ENCODE measurements at regions not wholly inside any gene's neighbourhood (a gene's known extent, or its start where the extent isn't known, plus 50 kb on each side); places are given as distances from the start of the nearest gene placed in this dataset.
A peak's percentile ranks its signal among the peaks of the same experiment; 100 is the strongest.

DNA sequence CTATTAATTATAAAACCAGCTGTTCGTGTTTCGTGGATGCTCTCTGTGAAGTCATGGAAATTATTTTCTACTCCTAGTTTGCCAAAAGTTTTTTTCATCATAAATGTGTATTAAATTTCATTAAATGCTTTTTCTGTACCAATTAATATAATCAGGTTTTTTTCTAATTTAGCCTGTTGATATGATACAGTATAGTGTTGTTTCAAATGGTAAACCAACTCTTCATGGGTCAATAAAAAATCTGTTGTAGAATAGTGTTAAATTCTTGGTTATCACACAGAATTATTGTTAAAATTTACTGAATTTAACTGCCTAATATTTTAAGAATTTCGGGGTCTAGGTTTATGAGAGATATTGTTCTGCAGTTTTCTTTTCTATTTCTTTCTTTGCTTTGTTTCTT is 505.9 kb upstream of the MANEA start:
- DNase-seq (ENCODE audit: low read depth): no peak

DNA sequence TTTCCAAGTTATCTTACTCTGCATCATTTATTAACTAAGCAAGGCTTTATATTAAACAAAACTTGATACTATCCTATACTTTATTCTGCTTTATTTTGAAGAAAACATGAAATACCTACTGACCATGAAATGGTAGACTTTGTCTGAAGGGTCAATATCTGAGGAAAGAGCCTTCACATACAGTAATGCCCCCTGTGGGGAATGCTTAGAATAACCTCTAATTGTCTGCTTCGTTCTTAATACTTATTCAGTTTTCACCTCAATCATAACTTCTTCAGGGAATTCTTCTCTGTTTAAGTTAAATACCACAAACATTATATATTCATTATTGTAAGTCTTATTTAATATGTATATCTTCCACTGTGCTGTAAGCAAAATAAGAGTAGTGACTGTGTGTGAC is 498.9 kb upstream of the MANEA start:
- no peak for DNase-seq (ENCODE audit: low read depth)

DNA sequence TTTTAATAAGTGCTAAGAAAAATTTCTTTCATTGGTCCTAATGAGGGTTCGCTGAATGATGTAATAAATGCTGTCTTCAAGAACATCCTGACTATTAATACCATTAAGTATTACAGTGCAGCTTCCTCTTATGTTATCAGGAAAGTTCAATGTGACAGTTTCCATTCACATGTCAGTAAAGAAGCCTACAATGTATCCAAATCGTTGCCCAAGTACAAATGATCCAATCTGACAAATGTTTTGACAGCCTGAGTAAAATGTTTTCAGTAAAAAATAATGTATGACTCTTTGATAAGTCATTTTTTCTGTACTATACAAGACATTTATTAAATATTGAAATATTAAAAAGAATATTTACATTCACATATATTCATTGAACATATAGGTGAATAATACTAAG is 496.1 kb upstream of the MANEA start:
- no peak for DNase-seq (ENCODE audit: low read depth)

DNA sequence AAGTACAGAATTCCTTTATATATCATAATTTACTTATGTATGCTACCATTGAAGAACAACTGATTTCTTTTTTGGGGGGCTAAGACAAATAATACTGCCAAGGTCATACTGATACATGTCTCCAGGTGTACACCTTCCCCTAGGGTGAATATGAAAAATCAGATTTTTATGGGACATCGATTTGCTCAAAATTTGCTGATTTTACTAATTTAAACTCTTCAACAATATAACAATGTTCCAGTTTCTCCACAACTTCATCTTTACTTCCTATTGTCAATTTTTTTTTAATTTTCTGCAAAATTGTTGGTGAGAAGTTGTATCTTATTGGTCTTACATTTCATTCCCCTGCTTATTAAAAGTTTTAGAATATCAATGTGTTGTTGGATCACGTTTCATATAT is 495.4 kb upstream of the MANEA start:
- no peak for DNase-seq (ENCODE audit: low read depth)

DNA sequence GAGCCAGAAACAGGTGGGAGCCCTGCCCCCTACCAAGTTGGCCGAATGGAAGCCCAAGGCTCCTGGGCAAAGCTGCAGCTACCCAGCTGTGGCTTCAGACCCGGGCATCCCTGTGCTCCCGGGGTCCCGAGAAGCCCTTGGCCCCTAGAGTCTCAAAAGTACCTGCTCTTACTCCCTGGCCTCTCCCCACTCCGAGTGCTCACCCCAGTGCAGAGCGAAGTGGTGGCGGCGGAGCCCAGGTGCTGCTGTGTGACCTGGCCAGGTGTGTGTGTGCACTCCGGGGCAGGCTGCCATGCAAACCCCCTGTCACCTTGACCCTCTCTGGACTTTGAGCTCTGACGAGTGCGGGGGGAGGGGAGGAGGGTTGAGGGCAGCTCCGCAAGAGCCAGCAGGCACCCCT is 493.8 kb upstream of the MANEA start:
- DNase-seq (ENCODE audit: low read depth): no peak

DNA sequence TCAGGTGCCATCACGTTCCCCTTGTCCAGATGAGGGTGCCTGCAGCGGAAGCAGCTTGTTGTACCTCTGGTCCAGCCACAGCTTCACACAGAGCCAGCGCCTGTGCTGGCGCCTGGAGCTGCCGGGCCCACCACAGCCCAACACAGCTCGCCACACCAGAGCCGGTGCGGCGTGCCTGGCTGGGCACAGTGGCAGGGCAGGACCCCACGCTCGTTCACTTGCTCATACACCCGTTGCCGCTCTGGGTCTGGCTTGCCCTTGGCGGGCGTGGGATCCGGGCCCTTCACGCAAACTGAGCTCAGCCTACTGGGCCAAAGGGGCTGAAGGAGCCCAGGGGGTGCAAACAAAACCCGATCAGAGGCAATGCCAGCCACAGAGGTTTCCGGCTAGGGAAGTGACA is 492.5 kb upstream of the MANEA start:
- DNase-seq (ENCODE audit: low read depth): no peak

DNA sequence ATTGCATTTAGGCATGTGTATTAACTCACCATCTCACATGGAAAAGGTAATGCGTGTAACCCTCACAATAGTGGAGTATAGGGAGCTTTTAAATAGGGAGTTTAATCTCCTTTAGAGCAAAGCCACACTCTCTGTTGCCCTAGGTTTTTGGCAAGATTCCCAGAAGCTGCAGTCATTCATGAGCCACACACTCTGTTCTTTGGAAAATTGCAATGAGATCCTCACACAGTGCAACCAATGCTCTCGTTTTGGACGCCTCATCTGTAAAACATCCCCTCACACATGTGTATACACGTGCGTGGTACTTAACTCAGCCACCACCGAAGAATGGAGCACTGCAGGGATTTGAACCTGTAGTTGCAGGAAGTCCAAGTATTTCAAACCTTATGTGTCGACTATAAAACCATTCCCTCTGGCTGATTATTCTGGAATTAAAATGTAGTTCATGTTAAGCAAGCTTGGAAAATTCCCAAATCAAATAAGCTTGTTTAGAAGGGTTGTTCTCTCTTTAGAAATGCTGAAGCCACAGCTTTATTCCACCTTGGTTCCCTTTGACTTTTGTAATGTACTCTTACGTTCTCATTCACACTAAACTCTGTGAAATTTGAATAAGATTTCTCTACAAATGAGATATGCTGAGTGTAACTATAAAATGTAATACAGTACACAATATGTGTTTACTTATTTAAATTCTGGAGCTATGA is 489.8 kb upstream of the MANEA start:
- no peak for DNase-seq (ENCODE audit: low read depth)

DNA sequence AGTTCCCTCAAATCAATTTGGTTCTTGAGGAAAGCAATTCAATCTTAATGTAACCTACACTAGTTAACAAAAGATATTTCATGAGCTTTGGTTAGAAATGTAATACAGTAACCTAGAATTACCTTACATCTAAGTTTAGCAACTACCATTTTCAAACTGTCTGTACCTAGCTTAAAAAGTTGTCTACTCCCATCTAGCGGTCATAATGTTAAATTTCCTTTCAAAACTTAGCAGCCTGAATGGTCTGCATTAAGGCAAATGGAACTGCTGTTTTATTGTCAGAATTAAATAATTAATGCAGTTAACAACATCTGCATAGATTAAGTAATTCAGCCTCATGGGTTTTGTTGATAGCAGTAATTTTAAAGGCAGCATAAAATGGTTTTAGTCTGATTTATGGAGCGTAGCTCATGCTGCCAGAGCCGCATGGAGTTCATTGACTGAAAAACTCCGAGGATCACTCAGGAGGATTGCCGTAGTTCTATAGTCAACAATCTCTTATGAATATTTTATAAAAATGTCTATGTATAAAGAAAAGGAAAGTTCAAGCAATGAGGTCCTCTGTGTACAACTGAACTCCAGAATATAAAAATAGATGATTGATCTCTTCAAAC is 485.4 kb upstream of the MANEA start:
- DNase-seq (ENCODE audit: low read depth): peak; percentile 44

DNA sequence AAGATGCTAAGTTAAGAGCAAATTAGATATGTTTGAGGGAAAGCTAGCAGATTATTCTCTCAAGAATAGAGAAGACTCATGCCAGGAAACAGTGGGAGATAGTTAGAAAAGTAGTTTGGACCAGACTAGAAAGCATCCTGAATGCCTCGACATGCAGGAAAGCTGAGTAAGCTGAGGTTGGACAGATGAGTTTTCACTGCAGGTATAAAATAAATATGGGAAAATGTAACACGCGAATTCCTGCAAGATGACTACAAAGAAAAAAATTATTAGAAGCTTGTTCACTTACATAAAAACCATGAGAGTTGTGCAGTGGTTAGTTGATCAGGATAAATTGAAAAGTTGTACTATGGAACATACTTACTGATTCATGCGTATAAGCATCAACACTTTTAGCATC is 484.2 kb upstream of the MANEA start:
- no peak for DNase-seq (ENCODE audit: low read depth)

DNA sequence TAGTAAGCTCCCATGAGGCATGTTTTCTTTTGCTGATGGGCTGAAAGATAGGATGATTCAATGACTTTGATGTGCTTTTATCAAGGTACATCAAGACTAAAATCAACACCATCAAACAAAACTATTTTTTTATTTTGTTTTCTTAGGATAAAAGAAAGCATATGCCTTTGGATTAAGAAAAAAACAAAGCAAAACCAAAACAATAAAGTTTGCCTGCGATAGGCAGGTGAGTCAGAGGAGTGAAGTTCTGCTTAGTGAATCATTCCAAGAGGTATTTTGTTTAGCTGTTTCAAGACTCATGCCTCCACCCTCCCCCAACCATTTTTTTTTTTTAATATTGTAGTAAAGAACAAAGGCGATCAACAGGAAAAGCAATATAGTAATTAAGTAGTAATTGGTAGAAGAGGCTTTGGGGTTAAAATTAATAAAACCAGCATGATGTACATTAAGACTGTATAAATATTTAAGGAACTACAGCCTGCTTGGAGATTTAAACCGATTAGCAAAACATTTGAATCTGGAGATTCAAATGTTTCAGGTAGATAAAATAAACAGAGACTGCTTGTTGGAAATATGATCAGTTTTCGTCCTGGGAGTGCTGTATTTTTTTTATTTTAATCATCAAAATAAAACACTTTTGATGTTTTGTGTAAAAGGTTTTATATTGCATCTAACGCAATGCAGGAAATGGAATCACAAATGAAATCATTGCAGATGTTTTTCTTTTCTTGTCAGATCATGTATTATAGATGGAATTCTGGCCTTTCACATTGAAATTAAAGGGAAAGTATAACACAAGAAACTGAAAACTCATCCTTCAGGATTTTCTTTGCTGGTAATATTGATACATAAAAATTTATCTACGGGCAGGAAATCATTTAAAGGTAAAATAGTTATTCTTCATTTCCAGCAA is 482.3 kb upstream of the MANEA start:
- peak; percentile 6 for DNase-seq (ENCODE audit: low read depth)

DNA sequence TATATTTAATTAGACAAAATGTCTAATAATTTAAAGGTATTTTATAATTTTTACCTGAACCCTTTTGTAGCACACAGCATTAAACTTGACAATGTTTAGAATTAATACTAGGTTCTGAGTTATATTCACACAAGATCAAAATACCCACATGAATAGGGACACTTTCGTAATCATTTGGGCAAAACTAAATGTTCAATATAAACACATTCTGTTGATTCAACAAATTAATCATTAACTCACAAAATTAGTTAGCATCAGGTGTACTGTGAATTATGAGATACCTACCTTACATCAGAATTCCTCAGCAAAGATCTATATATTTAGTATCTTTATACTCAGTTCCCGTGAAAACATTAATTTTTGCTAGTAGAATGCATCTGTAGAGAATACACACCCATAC is 481.5 kb upstream of the MANEA start:
- no peak for DNase-seq (ENCODE audit: low read depth)

DNA sequence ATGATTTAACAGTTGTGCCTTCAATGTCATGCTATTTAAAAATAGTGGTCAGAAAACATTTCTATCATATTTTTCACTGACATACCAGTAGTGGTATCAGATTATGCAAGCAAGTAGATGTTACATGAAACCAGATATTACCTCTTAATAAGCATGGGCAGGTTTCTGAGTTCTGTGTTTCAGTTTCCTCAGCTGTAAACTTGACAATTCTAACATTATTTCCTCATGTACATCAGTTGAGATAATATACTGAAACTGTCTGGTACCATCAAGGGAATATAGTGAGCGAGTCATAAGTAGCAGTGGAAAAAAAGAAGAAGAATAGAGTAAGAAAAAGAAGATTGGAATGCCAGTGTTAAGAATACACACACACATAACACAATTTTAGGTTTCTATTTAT is 477.9 kb upstream of the MANEA start:
- no peak for DNase-seq (ENCODE audit: low read depth)

DNA sequence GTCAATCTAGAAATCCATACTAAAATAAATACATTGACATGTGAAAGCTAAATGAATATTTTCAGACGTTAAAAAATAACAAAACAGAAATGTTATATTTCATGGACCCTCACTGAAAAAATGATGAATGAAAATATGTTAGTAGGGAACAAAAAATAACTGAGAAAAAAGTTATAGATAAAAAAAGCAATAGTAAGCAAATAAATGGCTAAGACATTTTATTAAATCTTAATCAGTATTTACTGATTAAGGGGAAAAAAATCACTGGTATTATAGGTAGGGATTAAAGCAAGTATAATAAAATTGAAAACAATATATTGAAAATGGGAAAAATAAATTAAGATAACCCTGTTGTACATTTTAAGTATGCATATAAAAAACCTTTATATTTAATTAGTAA is 468.1 kb upstream of the MANEA start:
- no peak for DNase-seq (ENCODE audit: low read depth)

DNA sequence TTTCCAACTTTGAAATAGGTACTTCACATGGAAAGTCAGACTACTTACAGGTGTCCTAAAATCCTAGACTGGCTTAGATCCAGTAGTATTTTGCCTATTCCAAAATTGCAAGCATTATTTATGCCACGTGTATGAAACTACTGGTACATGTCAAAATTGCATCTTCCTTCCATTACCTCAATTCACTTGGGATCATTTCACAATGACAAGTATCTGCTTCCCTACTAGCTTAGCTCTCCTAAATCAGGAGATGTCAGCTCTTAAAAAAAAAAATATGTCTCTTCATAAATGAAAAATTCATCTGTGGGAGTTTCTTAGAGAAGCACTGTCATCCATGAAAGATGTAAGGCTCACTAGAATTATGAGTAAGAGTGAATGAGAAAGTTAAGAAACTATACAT is 466.6 kb upstream of the MANEA start:
- DNase-seq (ENCODE audit: low read depth): no peak

DNA sequence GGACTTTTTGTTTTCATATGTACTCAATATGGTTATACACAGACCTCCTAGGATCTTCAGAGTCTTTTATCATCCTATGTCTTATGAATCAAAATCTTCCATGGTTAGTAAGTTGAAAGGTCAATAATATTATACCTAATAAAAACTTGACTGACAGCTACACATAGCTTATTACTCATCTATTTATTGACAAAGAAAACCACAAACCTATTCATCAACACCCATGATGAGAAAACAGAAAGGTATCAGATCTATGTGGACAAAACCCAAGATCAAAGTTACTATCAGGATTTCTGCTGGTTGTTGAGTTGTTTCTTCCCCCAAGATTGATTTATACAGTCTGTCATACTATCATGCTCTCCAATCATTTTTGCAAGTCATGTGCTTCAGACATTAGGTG is 460.1 kb upstream of the MANEA start:
- no peak for DNase-seq (ENCODE audit: low read depth)

DNA sequence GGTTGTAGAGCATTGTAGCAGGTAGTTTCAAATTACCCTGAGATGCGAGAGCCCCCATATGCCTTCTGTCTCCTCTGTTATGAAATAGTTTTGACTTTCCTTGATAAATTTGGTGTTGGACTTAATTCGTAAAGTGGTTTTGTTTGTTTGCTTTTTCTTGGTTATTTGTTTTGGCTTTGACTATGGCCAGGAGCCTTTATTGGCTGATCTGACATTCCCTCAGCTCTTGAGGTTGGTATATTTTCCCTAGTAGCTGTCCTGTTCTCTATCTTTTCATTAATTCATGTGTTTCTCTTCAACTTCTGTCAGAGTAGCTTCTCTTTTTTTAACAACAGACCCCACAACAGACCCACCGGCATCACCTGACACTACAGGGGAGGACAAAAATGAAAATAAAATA is 457.4 kb upstream of the MANEA start:
- no peak for DNase-seq (ENCODE audit: low read depth)

DNA sequence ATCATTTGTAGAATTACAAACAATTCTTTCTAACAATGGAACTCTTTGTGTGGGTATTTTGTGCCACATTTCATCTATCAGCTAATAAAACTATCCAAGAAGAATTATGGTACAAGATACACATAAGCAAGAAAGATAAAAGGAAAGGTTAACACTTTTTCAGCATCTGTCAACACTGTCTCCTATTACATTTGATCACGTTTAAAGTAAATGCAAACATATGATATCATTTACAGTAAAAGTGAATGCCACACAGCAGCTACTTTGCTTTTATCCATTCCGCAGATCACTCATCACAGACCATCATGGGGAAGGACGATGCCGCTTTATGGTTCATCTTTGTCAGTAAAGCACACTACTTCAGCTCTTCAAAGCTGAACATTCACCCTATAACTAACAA is 456.4 kb upstream of the MANEA start:
- no peak for DNase-seq (ENCODE audit: low read depth)

DNA sequence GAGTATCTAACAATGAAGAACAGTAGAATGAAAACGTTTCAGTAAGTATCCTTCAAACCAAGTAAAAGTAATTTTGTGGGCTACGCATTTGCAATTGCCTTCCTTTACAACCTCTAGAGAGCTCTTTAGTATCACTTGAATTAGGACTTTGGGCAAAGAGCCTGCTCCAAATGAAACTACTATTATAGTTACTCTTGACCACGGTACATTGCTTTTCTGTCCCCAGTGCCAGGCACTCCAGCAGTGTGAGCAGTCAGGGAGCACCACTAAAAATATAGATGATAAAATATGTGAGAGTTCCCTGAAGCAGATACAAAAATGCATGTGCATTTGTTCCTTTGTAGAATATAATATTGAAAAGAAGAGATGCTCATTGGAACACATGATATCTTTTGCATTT is 450.1 kb upstream of the MANEA start:
- no peak for DNase-seq (ENCODE audit: low read depth)

DNA sequence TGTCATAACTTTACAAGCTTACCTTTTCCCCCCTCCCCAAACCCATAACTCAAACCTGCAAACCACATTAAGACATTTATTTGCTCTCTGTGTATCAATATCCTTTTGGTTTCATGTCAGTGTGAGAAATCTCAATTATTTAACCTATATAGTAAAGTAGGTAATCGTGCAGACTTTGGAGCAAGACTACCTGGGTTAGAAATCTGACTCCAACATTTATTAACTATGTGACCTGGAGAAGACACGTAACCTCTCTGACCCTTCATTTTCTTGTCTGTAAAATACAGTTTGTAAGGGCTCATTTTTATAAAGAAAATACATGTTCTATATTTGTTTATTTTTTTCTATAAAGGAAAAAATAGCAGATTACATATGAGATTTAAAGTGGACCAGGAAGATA is 448.9 kb upstream of the MANEA start:
- no peak for DNase-seq (ENCODE audit: low read depth)

DNA sequence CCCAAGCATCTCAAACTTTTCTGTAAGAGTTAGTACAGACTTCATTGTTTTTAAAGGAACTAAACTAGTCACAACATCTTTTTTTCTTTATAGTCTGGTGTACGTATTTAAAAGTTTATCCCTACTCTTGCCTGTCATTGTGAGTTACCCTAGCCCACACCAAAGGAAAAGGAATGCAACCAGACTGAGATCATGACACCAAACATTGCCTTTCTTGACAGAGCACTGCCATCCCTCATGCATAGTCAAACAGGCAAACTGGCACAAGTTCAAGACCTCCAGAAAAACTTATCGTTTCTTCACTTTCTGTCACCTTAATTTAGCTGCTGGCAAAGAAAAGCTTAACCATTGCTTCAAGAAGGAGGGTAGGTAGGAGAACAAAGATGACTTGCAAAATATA is 448.4 kb upstream of the MANEA start:
- no peak for DNase-seq (ENCODE audit: low read depth)

DNA sequence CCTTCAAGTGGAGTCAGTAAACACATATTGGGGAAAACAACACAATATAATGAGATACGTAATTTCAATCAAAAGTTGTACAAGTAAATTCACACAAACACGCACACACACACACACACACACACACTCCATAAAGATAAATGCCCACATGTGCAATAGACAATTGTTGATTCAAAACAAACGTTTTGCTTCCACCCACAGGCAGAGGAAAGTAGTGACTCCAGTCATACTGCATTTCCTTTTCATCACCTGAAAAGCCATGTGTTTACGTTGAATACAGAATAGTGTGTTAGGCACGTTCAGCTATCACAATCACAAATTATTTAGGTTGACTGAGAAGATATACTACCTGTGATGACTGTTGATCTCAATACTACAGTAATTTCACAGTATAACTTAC is 443.8 kb upstream of the MANEA start:
- DNase-seq (ENCODE audit: low read depth): no peak

DNA sequence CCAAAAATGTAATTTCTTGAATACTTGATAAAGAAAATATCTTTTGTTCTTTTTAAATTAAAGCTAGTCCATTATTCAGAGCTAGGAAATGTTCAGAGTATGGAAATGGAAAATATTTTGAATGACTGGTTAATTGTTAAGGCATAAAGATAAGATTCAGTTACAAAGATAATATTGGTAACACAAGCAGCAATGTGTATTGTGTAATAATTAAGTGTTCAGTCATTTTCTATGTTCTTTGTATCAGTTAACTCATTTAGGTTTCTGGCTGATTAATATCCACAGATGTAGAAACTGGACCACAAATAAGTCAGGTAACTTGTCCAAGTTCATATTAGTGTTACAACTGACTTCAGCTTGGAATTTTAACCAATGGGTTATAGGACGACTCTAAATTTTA is 442.2 kb upstream of the MANEA start:
- DNase-seq (ENCODE audit: low read depth): no peak

DNA sequence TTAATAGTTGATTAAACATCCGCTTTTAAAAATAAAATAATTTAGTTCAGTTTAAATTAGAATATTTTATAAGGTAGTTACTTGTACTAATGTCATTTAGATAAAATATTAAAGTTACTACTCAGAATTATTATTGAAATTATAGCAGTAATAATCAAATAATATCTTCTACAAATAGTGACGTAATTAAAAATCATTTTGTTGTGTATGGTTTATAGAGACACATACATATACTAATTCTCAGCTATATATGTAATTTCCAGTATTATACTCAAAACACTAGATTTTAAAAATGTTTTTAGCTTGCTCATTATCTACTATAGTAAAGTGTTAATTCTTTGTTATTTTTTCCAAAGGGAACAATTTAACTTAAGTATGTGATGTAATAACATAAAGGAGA is 435.2 kb upstream of the MANEA start:
- DNase-seq (ENCODE audit: low read depth): no peak

Measured in ELR (cell line).